ENCODE measurements at regions not wholly inside any gene's neighbourhood (a gene's known extent, or its start where the extent isn't known, plus 50 kb on each side); places are given as distances from the start of the nearest gene placed in this dataset.
"Not testable (repeated sequence)": the region's sequence is repeated elsewhere in the genome, so short reads cannot be mapped to it uniquely, and the experiment has no call there.

DNA sequence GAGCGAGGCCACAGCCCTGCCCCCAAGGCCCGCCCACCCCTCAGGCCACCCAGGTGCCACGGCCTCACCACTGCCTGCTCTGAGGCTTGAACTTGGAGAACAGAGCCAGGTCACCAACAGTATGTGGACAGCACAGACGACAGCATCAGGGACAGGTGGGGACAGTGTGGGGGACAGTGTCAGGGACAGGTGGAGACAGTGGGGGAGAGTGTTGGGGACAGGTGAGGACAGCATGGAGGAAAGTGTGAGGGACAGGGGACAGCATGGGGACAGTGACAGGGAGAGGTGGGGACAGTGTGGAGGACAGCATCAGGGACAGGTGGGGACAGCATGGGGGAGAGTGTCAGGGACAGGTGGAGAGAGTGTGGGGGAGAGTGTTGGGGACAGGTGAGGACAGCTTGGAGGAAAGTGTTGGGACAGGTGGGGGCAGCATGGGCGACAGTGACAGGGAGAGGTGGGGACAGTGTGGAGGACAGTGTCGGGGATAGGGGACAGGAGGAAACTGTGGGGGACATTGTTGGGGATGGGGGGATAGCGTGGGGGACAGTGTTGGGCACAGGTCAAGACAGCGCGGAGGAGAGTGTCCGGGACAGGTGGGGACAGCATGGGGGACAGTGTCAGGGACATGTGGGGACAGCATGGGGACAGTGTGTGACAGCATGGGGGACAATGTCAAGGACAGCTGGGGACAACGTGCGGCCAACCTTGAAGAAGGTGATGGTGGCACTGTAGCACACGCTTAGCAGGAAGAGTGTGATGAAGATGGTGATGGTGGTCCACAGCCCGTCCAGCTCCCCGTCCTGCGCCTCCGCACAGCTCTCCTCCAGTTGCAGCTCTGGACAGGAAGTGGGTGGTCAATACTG is 114.9 kb downstream of the TMEM121 start:
- H3K4me3 ChIP-seq, result no peak overlapping the region
- DNase-seq (no peak), ATAC-seq (peak in 1 of 2 donors; percentile 29)
- no peaks in the 10 kb centered on the region for H3K4me1 ChIP-seq
- no peaks in the 10 kb centered on the region for H3K36me3 ChIP-seq
- no peaks in the 10 kb centered on the region for H3K9me3 ChIP-seq
- no peaks in the 10 kb centered on the region for H3K27me3 ChIP-seq (ENCODE audit: low read depth)
- TF ChIP-seq CTCF (IDR thresholded peaks at IDR 0.05), result no peak
- intact Hi-C loops (cut with DNase I), result no loop called here
- H3K27ac ChIP-seq, result no peak overlapping the region

- DNase-seq; intact Hi-C loops (cut with DNase I); H3K9me3 ChIP-seq: not testable (repeated sequence)
These were observed 115.6 kb downstream of the TMEM121 start for GRCh38 chr14:105641951-105642350.

GRCh38 chr14:105642486-105642885 is 116.1 kb downstream of the TMEM121 start:
- H3K9me3 ChIP-seq; H3K4me3 ChIP-seq; H3K27me3 ChIP-seq (ENCODE audit: low read depth); DNase-seq; ATAC-seq; H3K36me3 ChIP-seq; intact Hi-C loops (cut with DNase I); H3K4me1 ChIP-seq; H3K27ac ChIP-seq: not testable (repeated sequence)

More at GRCh38 chr14:105641951-105642350, 115.6 kb downstream of the TMEM121 start:
- H3K4me1 ChIP-seq; H3K36me3 ChIP-seq; H3K4me3 ChIP-seq; H3K27ac ChIP-seq; H3K27me3 ChIP-seq (ENCODE audit: low read depth); ATAC-seq: not testable (repeated sequence)

DNA sequence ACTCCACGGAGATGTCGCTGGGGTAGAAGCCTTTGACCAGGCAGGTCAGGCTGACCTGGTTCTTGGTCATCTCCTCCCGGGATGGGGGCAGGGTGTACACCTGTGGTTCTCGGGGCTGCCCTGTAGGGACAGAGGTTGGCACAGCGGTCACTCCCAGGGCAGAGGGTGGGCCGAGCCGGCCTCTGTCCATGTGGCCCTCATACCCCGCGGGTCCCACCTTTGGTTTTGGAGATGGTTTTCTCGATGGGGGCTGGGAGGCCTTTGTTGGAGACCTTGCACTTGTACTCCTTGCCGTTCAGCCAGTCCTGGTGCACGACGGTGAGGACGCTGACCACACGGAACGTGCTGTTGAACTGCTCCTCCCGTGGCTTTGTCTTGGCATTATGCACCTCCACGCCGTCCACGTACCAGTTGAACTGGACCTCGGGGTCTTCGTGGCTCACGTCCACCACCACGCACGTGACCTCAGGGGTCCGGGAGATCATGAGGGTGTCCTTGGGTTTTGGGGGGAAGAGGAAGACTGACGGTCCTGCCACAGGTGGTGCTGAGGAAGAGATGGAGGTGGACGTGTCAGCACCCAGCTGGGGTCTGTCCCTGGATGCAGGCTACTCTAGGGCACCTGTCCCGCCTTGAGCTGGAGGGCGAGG is 117.1 kb downstream of the TMEM121 start:
- ATAC-seq; H3K9me3 ChIP-seq; H3K36me3 ChIP-seq; H3K4me1 ChIP-seq; H3K4me3 ChIP-seq; intact Hi-C loops (cut with DNase I); H3K27ac ChIP-seq; H3K27me3 ChIP-seq (ENCODE audit: low read depth); DNase-seq: not testable (repeated sequence)

- H3K27ac ChIP-seq; ATAC-seq; H3K4me1 ChIP-seq; H3K27me3 ChIP-seq (ENCODE audit: low read depth); DNase-seq; intact Hi-C loops (cut with DNase I); H3K9me3 ChIP-seq; H3K36me3 ChIP-seq; H3K4me3 ChIP-seq: not testable (repeated sequence)
These were observed 117.7 kb downstream of the TMEM121 start for GRCh38 chr14:105644053-105644435.

DNA sequence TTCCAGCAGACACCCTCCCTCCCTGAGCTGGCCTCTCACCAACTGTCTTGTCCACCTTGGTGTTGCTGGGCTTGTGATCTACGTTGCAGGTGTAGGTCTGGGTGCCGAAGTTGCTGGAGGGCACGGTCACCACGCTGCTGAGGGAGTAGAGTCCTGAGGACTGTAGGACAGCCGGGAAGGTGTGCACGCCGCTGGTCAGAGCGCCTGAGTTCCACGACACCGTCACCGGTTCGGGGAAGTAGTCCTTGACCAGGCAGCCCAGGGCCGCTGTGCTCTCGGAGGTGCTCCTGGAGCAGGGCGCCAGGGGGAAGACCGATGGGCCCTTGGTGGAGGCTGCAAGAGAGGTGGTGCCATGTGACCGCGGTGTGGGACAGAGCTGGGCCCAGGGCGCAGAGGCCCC is 118.1 kb downstream of the TMEM121 start:
- intact Hi-C loops (cut with DNase I); H3K27me3 ChIP-seq (ENCODE audit: low read depth); H3K9me3 ChIP-seq; H3K4me1 ChIP-seq; H3K36me3 ChIP-seq; H3K27ac ChIP-seq; H3K4me3 ChIP-seq; ATAC-seq: not testable (repeated sequence)
- peak; percentile 46 for DNase-seq

DNA sequence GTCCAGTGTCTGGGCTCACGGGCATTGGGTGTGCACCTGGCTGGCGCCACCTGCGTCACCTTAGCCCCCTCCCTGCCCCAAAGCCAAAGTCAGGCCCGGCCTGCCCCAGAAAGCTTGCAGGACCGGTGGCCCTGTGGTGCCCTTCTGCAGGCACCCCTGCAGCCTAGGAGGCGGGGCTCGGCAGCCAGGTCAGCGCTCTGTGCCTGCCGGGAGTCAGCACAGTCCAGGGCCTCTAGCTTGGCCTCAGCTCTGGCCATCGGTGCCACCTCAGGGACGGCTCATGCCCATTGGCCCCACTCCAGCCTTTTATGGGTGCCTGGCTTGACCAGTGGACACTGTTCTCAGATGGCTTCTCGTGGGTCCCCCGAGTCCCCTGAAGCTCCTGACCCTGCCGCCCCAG is 118.5 kb downstream of the TMEM121 start:
- H3K27me3 ChIP-seq (ENCODE audit: low read depth); ATAC-seq; H3K27ac ChIP-seq; H3K36me3 ChIP-seq; H3K9me3 ChIP-seq; intact Hi-C loops (cut with DNase I); H3K4me1 ChIP-seq; DNase-seq; H3K4me3 ChIP-seq: not testable (repeated sequence)

DNA sequence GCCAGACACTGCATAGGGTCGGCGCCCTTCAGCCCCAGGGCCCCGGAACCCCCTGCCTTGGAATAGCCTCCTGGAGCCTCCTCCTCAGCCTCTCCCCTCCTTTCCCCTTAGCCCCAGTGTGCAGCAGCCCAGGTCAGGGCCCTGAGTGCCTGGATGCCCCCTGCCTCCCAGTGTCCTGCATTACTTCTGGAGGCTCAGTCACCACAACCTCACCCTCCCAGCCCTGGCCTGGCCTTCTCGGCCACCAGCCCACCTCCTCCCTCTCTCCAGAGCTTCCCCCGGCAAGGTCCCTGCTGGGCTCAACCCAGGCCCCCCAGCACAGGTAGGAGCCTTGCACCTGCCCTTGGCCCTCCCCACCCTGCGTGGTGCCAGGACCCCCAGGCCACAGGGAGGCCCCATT is 119.0 kb downstream of the TMEM121 start:
- H3K27ac ChIP-seq; H3K27me3 ChIP-seq (ENCODE audit: low read depth); H3K9me3 ChIP-seq; intact Hi-C loops (cut with DNase I); H3K4me1 ChIP-seq; DNase-seq; H3K36me3 ChIP-seq; H3K4me3 ChIP-seq: not testable (repeated sequence)
- peak in 1 of 2 donors; percentile 28 for ATAC-seq

- ATAC-seq (peak; percentile 32 to 43), DNase-seq (peak; percentile 41)
- Histone ChIP-seq H3K9me3 (no peaks in the 10 kb centered on the region), H3K36me3 (no peaks in the 10 kb centered on the region), H3K4me1 (no peaks in the 10 kb centered on the region), H3K27ac (no peak overlapping the region), H3K27me3 (ENCODE audit: low read depth) (no peaks in the 10 kb centered on the region), H3K4me3 (no peak overlapping the region)
- TF ChIP-seq CTCF (IDR thresholded peaks at IDR 0.05), result no peak
- intact Hi-C loops (cut with DNase I), result no loop called here
These were observed 119.8 kb downstream of the TMEM121 start for GRCh38 chr14:105646175-105646574.

- ATAC-seq; intact Hi-C loops (cut with DNase I); DNase-seq: not testable (repeated sequence)
These were observed 120.4 kb downstream of the TMEM121 start for GRCh38 chr14:105646711-105647281.

GRCh38 chr14:105647426-105647783 is 121.0 kb downstream of the TMEM121 start:
- ATAC-seq, result peak; percentile 11 to 25
- not testable (repeated sequence) for H3K4me1 ChIP-seq

More at GRCh38 chr14:105646711-105647281, 120.4 kb downstream of the TMEM121 start:
- H3K27me3 ChIP-seq (ENCODE audit: low read depth); H3K27ac ChIP-seq; H3K36me3 ChIP-seq; H3K9me3 ChIP-seq; H3K4me1 ChIP-seq; H3K4me3 ChIP-seq: not testable (repeated sequence)

More at GRCh38 chr14:105647426-105647783, 121.0 kb downstream of the TMEM121 start:
- H3K4me3 ChIP-seq; H3K27me3 ChIP-seq (ENCODE audit: low read depth); H3K9me3 ChIP-seq; H3K36me3 ChIP-seq; intact Hi-C loops (cut with DNase I); DNase-seq; H3K27ac ChIP-seq: not testable (repeated sequence)

Measured in lower lobe of right lung (tissue), 2 donors.